ENCODE measurements at regions not wholly inside any gene's neighbourhood (a gene's known extent, or its start where the extent isn't known, plus 50 kb on each side); places are given as distances from the start of the nearest gene placed in this dataset.

GRCh38 chr1:106254748-106255147 is 801.7 kb upstream of the PRMT6 start:
- ATAC-seq (no peak), DNase-seq (no peak)
- H3K27me3 ChIP-seq (ENCODE audit: control insufficient read depth, insufficient read depth), result no peaks in the 10 kb centered on the region
- WGBS, result 78% methylated on average over 1 of the region's 1 CpG
- no peaks in the 10 kb centered on the region for H3K4me1 ChIP-seq (ENCODE audit: control insufficient read depth, insufficient read depth, low read length)
- intact Hi-C loops (cut with DNase I), result no loop called here
- no peak overlapping the region for H3K4me3 ChIP-seq (ENCODE audit: low read length)
- no peaks in the 10 kb centered on the region for H3K9me3 ChIP-seq (ENCODE audit: control insufficient read depth, low read length)
- H3K27ac ChIP-seq (ENCODE audit: low read length), result no peak overlapping the region

- Histone ChIP-seq H3K4me3 (ENCODE audit: low read length) (no peak overlapping the region), H3K27ac (ENCODE audit: low read length) (no peak overlapping the region), H3K4me1 (ENCODE audit: control insufficient read depth, insufficient read depth, low read length) (no peaks in the 10 kb centered on the region), H3K27me3 (ENCODE audit: control insufficient read depth, insufficient read depth) (no peaks in the 10 kb centered on the region), H3K9me3 (ENCODE audit: control insufficient read depth, low read length) (no peaks in the 10 kb centered on the region)
- 62% methylated on average over 3 of the region's 3 CpGs for WGBS
- no peak for DNase-seq
- no peak for ATAC-seq
- intact Hi-C loops (cut with DNase I), result no loop called here
Observed at GRCh38 chr1:106266786-106267185, 789.7 kb upstream of the PRMT6 start.

- WGBS, result 13% methylated on average over 5 of the region's 5 CpGs
- Histone ChIP-seq H3K27me3 (ENCODE audit: control insufficient read depth, insufficient read depth) (no peaks in the 10 kb centered on the region), H3K4me1 (ENCODE audit: control insufficient read depth, insufficient read depth, low read length) (no peaks in the 10 kb centered on the region), H3K4me3 (ENCODE audit: low read length) (no peak overlapping the region), H3K27ac (ENCODE audit: low read length) (no peak overlapping the region), H3K9me3 (ENCODE audit: control insufficient read depth, low read length) (no peaks in the 10 kb centered on the region)
- ATAC-seq, result no peak
- intact Hi-C loops (cut with DNase I), result no loop called here
- no peak for DNase-seq
Observed at GRCh38 chr1:106268070-106268469, 788.4 kb upstream of the PRMT6 start.

GRCh38 chr1:106276871-106277270 is 779.6 kb upstream of the PRMT6 start:
- Histone ChIP-seq H3K27ac (ENCODE audit: low read length) (no peak overlapping the region), H3K4me1 (ENCODE audit: control insufficient read depth, insufficient read depth, low read length) (no peaks in the 10 kb centered on the region), H3K4me3 (ENCODE audit: low read length) (no peak overlapping the region), H3K9me3 (ENCODE audit: control insufficient read depth, low read length) (no peaks in the 10 kb centered on the region), H3K27me3 (ENCODE audit: control insufficient read depth, insufficient read depth) (no peaks in the 10 kb centered on the region)
- DNase-seq (no peak), ATAC-seq (no peak)
- 53% methylated on average over 1 of the region's 1 CpG for WGBS
- intact Hi-C loops (cut with DNase I), result no loop called here

- DNase-seq, result no peak
- no peaks in the 10 kb centered on the region for H3K27me3 ChIP-seq (ENCODE audit: control insufficient read depth, insufficient read depth)
- intact Hi-C loops (cut with DNase I), result no loop called here
- no peaks in the 10 kb centered on the region for H3K4me1 ChIP-seq (ENCODE audit: control insufficient read depth, insufficient read depth, low read length)
- ATAC-seq, result no peak
- no peaks in the 10 kb centered on the region for H3K9me3 ChIP-seq (ENCODE audit: control insufficient read depth, low read length)
- no peak overlapping the region for H3K27ac ChIP-seq (ENCODE audit: low read length)
- H3K4me3 ChIP-seq (ENCODE audit: low read length), result no peak overlapping the region
- 84% methylated on average over 4 of the region's 4 CpGs for WGBS
Observed at GRCh38 chr1:106277786-106278185, 778.7 kb upstream of the PRMT6 start.

GRCh38 chr1:106278716-106279115 is 777.8 kb upstream of the PRMT6 start:
- 51% methylated on average over 2 of the region's 2 CpGs for WGBS
- Histone ChIP-seq H3K9me3 (ENCODE audit: control insufficient read depth, low read length) (no peaks in the 10 kb centered on the region), H3K4me3 (ENCODE audit: low read length) (no peak overlapping the region), H3K27me3 (ENCODE audit: control insufficient read depth, insufficient read depth) (no peaks in the 10 kb centered on the region), H3K27ac (ENCODE audit: low read length) (no peak overlapping the region), H3K4me1 (ENCODE audit: control insufficient read depth, insufficient read depth, low read length) (no peaks in the 10 kb centered on the region)
- no peak for DNase-seq
- intact Hi-C loops (cut with DNase I), result no loop called here
- ATAC-seq, result no peak

GRCh38 chr1:106289265-106289928 is 767.1 kb upstream of the PRMT6 start:
- no peaks in the 10 kb centered on the region for H3K4me1 ChIP-seq (ENCODE audit: control insufficient read depth, insufficient read depth, low read length)
- H3K27ac ChIP-seq (ENCODE audit: low read length), result no peak overlapping the region
- no peak for ATAC-seq
- intact Hi-C loops (cut with DNase I), result no loop called here
- H3K27me3 ChIP-seq (ENCODE audit: control insufficient read depth, insufficient read depth), result no peaks in the 10 kb centered on the region
- DNase-seq, result no peak
- no peak overlapping the region for H3K4me3 ChIP-seq (ENCODE audit: low read length)
- WGBS, result 61% methylated on average over 3 of the region's 3 CpGs
- H3K9me3 ChIP-seq (ENCODE audit: control insufficient read depth, low read length), result no peaks in the 10 kb centered on the region

GRCh38 chr1:106290805-106291501 is 765.5 kb upstream of the PRMT6 start:
- Histone ChIP-seq H3K9me3 (ENCODE audit: control insufficient read depth, low read length) (no peaks in the 10 kb centered on the region), H3K4me1 (ENCODE audit: control insufficient read depth, insufficient read depth, low read length) (no peaks in the 10 kb centered on the region), H3K27ac (ENCODE audit: low read length) (no peak overlapping the region), H3K27me3 (ENCODE audit: control insufficient read depth, insufficient read depth) (no peaks in the 10 kb centered on the region), H3K4me3 (ENCODE audit: low read length) (no peak overlapping the region)
- intact Hi-C loops (cut with DNase I), result no loop called here
- DNase-seq (peak in 1 of 3 donors; percentile 16), ATAC-seq (no peak)
- WGBS, result 52% methylated on average over 13 of the region's 13 CpGs

- Histone ChIP-seq H3K27me3 (ENCODE audit: control insufficient read depth, insufficient read depth) (no peaks in the 10 kb centered on the region), H3K27ac (ENCODE audit: low read length) (no peak overlapping the region), H3K9me3 (ENCODE audit: control insufficient read depth, low read length) (no peaks in the 10 kb centered on the region), H3K4me1 (ENCODE audit: control insufficient read depth, insufficient read depth, low read length) (no peaks in the 10 kb centered on the region), H3K4me3 (ENCODE audit: low read length) (no peak overlapping the region)
- no peak for ATAC-seq
- intact Hi-C loops (cut with DNase I), result no loop called here
- WGBS, result 70% methylated on average over 4 of the region's 4 CpGs
- DNase-seq, result no peak
Observed at GRCh38 chr1:106292130-106292529, 764.3 kb upstream of the PRMT6 start.

- intact Hi-C loops (cut with DNase I), result no loop called here
- H3K9me3 ChIP-seq (ENCODE audit: control insufficient read depth, low read length), result no peaks in the 10 kb centered on the region
- no peaks in the 10 kb centered on the region for H3K27me3 ChIP-seq (ENCODE audit: control insufficient read depth, insufficient read depth)
- DNase-seq (no peak), ATAC-seq (no peak)
- no peak overlapping the region for H3K4me3 ChIP-seq (ENCODE audit: low read length)
- H3K27ac ChIP-seq (ENCODE audit: low read length), result no peak overlapping the region
- 86% methylated on average over 1 of the region's 1 CpG for WGBS
- no peaks in the 10 kb centered on the region for H3K4me1 ChIP-seq (ENCODE audit: control insufficient read depth, insufficient read depth, low read length)
Observed at GRCh38 chr1:106296431-106296830, 760.0 kb upstream of the PRMT6 start.

GRCh38 chr1:106304106-106304505 is 752.4 kb upstream of the PRMT6 start:
- Histone ChIP-seq H3K27ac (ENCODE audit: low read length) (no peak overlapping the region), H3K4me1 (ENCODE audit: control insufficient read depth, insufficient read depth, low read length) (no peaks in the 10 kb centered on the region), H3K4me3 (ENCODE audit: low read length) (no peak overlapping the region), H3K27me3 (ENCODE audit: control insufficient read depth, insufficient read depth) (no peaks in the 10 kb centered on the region), H3K9me3 (ENCODE audit: control insufficient read depth, low read length) (no peaks in the 10 kb centered on the region)
- 28% methylated on average over 3 of the region's 3 CpGs for WGBS
- intact Hi-C loops (cut with DNase I), result no loop called here
- DNase-seq, result no peak
- ATAC-seq, result no peak
